PC-9 (cell line): ENCODE measurements at regions not wholly inside any gene's neighbourhood (a gene's known extent, or its start where the extent isn't known, plus 50 kb on each side); places are given as distances from the start of the nearest gene placed in this dataset.
A peak's percentile ranks its signal among the peaks of the same experiment; 100 is the strongest.

ENCODE experiments used
- BruUV-seq: library from RNA; stranded (reverse); fragments of 400-500 nt; replicated peaks from 2 replicates; lab custom pipeline; 2021; lab: Mats Ljungman, UMichigan
- CTCF ChIA-PET: fragments of 300-600 bp; sonication (Branson Sonifier 250); formaldehyde crosslinking; loops from one replicate; lab custom pipeline; 2022; ENCODE audit warnings: antibody characterized with exemption; lab: Charles Lee
- POLR2A ChIA-PET: fragments of 300-600 bp; sonication (Branson Sonifier 250); formaldehyde crosslinking; loops from one replicate; lab custom pipeline; 2022; ENCODE audit warnings: antibody characterized with exemption; ENCODE audit not compliant: unreplicated experiment; lab: Charles Lee
- DNase-seq, 2 experiments: peaks; one replicate each; pipeline versions ENCODE4 v3.0.0 to v3.0.0-alpha.2; 2015 to 2022; ENCODE audit warnings: mixed read lengths in 1 of 2
- H2AFZ ChIP-seq: fragments of 200-600 bp; sonication (generic); 2 replicates; pipeline ENCODE4 v1.8.1; 2017; ENCODE audit warnings: antibody characterized with exemption
- H3F3A ChIP-seq: fragments of 200-600 bp; sonication (generic); 2 replicates; pipeline ENCODE4 v1.8.1; 2017; ENCODE audit warnings: antibody characterized with exemption, mild to moderate bottlenecking, low read depth; ENCODE audit not compliant: insufficient read depth
- H3K27ac ChIP-seq: fragments of 200-600 bp; sonication (generic); 2 replicates; pipeline ENCODE4 v1.6.1; 2016; ENCODE audit warnings: mixed run types
- H3K27me3 ChIP-seq: fragments of 200-600 bp; sonication (generic); 2 replicates; pipeline ENCODE4 v1.6.1; 2016; ENCODE audit warnings: low read depth, mixed run types; ENCODE audit not compliant: insufficient read depth
- H3K36me3 ChIP-seq: fragments of 200-600 bp; sonication (generic); 2 replicates; pipeline ENCODE4 v1.6.1; 2016; ENCODE audit warnings: low read depth, mixed run types
- H3K4me1 ChIP-seq: fragments of 200-600 bp; sonication (generic); replicated peaks from 2 replicates; pipeline ENCODE4 v1.6.1; 2016; ENCODE audit warnings: mixed run types; ENCODE audit not compliant: insufficient read depth
- H3K4me2 ChIP-seq: fragments of 200-600 bp; sonication (generic); 2 replicates; pipeline ENCODE4 v1.6.1; 2017; ENCODE audit warnings: mixed run types
- H3K4me3 ChIP-seq: fragments of 200-600 bp; sonication (generic); 2 replicates; pipeline ENCODE4 v1.6.1; 2016; ENCODE audit warnings: mixed run types
- H3K79me2 ChIP-seq: fragments of 200-600 bp; sonication (generic); 2 replicates; pipeline ENCODE4 v1.6.1; 2017; ENCODE audit warnings: low read depth, mixed run types
- H3K9me2 ChIP-seq: fragments of 200-600 bp; sonication (generic); 2 replicates; pipeline ENCODE4 v1.8.1; 2017; ENCODE audit warnings: mild to moderate bottlenecking; ENCODE audit not compliant: insufficient read depth
- H3K9me3 ChIP-seq: fragments of 200-600 bp; sonication (generic); 2 replicates; pipeline ENCODE4 v1.8.1; 2016; ENCODE audit warnings: low read depth; ENCODE audit not compliant: insufficient read depth
- H4K20me1 ChIP-seq: fragments of 200-600 bp; sonication (generic); 2 replicates; pipeline ENCODE4 v1.8.1; 2017; ENCODE audit not compliant: insufficient read depth
- EZH2 ChIP-seq: fragments of 200-600 bp; sonication (generic); IDR thresholded peaks from 2 replicates; pipeline ENCODE4 v1.8.0; 2017; ENCODE audit warnings: antibody characterized with exemption, low read depth
- intact Hi-C: fragments of 100-400 bp; cut with micrococcal nuclease; formaldehyde crosslinking; loops from one replicate; pipeline ENCODE4 v1.10.0; 2022; ENCODE audit not compliant: unreplicated experiment
- TF ChIP-seq, protein P1 (sequence below): fragments of 200-600 bp; sonication (generic); conservative IDR thresholded peaks from 2 replicates; pipeline ENCODE4 v1.6.1; 2017; ENCODE audit warnings: mixed run types, antibody characterized with exemption, mild to moderate bottlenecking, moderate library complexity

DNA sequence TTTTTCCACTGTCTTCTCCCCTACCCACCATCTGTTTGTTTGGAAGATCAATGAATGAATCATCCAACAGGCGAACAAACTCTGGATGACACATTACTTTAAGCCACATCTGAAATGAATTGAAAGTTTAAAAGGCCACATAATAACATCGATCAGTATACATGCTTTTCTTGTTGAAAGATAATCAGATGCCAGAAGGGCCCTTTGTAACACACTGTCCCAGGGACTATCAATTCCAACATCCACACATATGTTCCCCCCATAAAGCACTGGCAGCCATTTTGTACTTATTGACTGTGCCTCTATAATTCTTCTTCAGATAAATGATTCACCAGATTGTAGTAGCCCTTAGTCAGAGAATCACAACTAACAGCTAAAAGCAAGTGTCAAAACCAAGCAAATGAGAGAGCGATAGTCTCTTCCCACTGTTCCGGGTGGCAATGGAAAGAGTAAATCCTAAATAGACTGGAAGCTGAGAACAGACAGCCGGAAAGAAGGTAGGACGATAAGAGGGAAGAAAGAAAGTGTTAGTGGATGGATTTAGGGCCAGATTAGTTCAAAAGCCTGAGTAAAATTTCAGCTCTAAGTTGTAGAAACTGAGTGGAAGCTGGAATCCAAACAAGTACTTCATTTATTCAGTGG is 184.9 kb upstream of the TENT5A start:
- H3K79me2 ChIP-seq = no peaks in the 10 kb centered on the region
- H3K27ac ChIP-seq = peak overlapping the region; percentile 96
- BruUV-seq = TSS peak; percentile 84
- H3K9me3 ChIP-seq = no peaks in the 10 kb centered on the region
- no peak overlapping the region; the same call in 1 of the 2 replicates for H3K4me3 ChIP-seq
- H3K9me2 ChIP-seq = no peaks in the 10 kb centered on the region
- ChIA-PET POLR2A (no interaction called here), CTCF (interaction anchor here (0.6 kb wide), 1 partner anchor 46 kb away, joined by 3 read pairs; no protein-coding TSS in a partner anchor)
- peaks cover 46% of the 10 kb centered on the region for H3K4me1 ChIP-seq
- H3K36me3 ChIP-seq = no peaks in the 10 kb centered on the region
- no peak overlapping the region for H2AFZ ChIP-seq
- TF ChIP-seq, protein P1, sequence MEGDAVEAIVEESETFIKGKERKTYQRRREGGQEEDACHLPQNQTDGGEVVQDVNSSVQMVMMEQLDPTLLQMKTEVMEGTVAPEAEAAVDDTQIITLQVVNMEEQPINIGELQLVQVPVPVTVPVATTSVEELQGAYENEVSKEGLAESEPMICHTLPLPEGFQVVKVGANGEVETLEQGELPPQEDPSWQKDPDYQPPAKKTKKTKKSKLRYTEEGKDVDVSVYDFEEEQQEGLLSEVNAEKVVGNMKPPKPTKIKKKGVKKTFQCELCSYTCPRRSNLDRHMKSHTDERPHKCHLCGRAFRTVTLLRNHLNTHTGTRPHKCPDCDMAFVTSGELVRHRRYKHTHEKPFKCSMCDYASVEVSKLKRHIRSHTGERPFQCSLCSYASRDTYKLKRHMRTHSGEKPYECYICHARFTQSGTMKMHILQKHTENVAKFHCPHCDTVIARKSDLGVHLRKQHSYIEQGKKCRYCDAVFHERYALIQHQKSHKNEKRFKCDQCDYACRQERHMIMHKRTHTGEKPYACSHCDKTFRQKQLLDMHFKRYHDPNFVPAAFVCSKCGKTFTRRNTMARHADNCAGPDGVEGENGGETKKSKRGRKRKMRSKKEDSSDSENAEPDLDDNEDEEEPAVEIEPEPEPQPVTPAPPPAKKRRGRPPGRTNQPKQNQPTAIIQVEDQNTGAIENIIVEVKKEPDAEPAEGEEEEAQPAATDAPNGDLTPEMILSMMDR = no peak
- no peak for TF ChIP-seq EZH2
- H3F3A ChIP-seq = peaks cover 23% of the 10 kb centered on the region
- no peaks in the 10 kb centered on the region for H3K27me3 ChIP-seq
- H4K20me1 ChIP-seq = no peaks in the 10 kb centered on the region
- DNase-seq = no peak
- H3K4me2 ChIP-seq = peak overlapping the region; percentile 62; the same call in 1 of the 2 replicates
- intact Hi-C loops = loop anchor here (5.0 kb wide), 1 partner anchor 185 kb away; the partner anchor contains the start of gene TENT5A

DNA sequence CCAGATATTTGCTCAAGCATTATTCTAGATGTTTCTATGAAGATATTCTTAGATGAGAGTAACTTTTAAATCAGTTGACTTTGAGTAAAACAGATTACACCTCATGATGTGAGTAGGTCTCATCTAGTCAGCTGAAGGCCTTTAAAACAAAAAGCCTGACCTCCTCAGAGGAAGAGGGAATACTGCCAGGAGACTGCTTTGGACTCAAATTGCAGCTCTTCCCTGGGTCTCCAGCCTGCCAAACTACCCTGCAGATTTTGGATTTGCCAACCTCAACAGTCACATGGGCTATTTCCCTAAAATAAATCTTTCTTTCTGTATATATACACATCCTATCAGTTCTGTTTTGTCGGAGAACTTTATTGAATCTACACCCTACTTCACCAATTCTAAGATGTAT is 182.5 kb upstream of the TENT5A start:
- Histone ChIP-seq H3K36me3 (no peaks in the 10 kb centered on the region), H3K4me3 (no peak overlapping the region), H3K4me2 (no peak overlapping the region), H4K20me1 (no peaks in the 10 kb centered on the region), H3F3A (peaks cover 23% of the 10 kb centered on the region), H3K27me3 (no peaks in the 10 kb centered on the region), H3K9me3 (no peaks in the 10 kb centered on the region), H3K9me2 (no peaks in the 10 kb centered on the region), H2AFZ (no peak overlapping the region), H3K4me1 (peaks cover 46% of the 10 kb centered on the region), H3K79me2 (no peaks in the 10 kb centered on the region), H3K27ac (no peak overlapping the region)
- TF ChIP-seq, protein P1 = no peak
- TF ChIP-seq EZH2 = no peak
- DNase-seq = no peak
- intact Hi-C loops = loop anchor here (5.0 kb wide), 1 partner anchor 183 kb away; the partner anchor contains the start of gene TENT5A
- CTCF ChIA-PET = no interaction called here
- BruUV-seq = no TSS peak
- POLR2A ChIA-PET = no interaction called here

DNA sequence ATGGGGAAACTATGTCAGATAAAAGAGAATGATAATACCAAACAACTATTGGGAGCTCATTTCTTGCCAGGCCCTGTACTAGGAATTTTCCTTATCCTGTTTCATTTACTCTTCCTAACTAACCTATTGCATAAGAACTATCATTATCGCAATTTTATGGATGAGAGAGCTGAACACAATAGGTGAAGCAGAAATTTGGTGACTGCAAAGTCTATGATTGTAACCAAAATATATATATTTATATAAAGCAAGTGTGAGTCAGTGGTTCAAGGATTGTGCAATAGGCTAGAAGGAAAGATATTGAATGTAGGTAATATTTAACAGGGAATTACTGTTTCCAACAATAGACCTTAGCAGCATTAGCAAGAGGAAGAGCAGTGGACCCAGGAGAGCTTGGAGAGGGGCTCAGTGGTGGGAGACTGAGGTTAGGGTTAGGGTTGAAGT is 181.1 kb upstream of the TENT5A start:
- Histone ChIP-seq H4K20me1 (no peaks in the 10 kb centered on the region), H3K4me2 (no peak overlapping the region), H3K9me2 (no peaks in the 10 kb centered on the region), H3K4me3 (no peak overlapping the region), H3F3A (peaks cover 11% of the 10 kb centered on the region), H3K79me2 (no peaks in the 10 kb centered on the region), H3K27me3 (no peaks in the 10 kb centered on the region), H2AFZ (no peak overlapping the region), H3K9me3 (no peaks in the 10 kb centered on the region), H3K36me3 (no peaks in the 10 kb centered on the region), H3K4me1 (peaks cover 33% of the 10 kb centered on the region), H3K27ac (0 out of 2 replicates have a peak overlapping the region, but pooled peaks have one; percentile 3)
- ChIA-PET CTCF (no interaction called here), POLR2A (no interaction called here)
- no peak for TF ChIP-seq EZH2
- DNase-seq = peak in 1 of 2 experiments; percentile 50
- no TSS peak for BruUV-seq
- intact Hi-C loops = no loop called here
